ENCODE measurements at regions not wholly inside any gene's neighbourhood (a gene's known extent, or its start where the extent isn't known, plus 50 kb on each side); places are given as distances from the start of the nearest gene placed in this dataset.

DNA sequence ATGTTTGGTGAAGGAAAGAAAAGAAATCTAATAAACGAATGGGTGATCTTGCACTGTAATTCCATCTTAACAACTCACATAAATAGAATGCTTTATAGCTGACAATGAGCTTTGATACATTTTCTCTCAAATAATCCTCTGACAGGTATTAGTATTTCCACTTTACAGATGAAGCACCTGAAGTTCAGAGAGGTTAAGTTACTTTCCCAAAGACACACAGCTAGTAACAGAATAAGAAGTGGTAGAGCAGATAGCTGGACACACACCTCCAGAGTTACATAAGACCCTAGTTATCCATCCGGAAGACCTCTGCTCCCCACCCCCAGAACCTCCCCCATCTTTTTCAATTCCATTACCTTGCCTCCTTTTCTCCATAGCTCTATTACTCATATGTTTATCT, 213.3 kb upstream of the ZC3H12A start:
- Histone ChIP-seq H3K9me3 (peaks cover 0 to 13% (median 5%) of the 10 kb centered on the region in 4 donors), H3K4me1 (no peaks in the 10 kb centered on the region), H3K27ac (no peak overlapping the region), H3K4me3 (no peak overlapping the region), H3K27me3 (peaks cover 0 to 80% (median 35%) of the 10 kb centered on the region in 3 donors), H3K36me3 (no peaks in the 10 kb centered on the region)
- DNase-seq = no peak
- 57 to 74% (median 69%) methylated on average over 2 of the region's 2 CpGs for WGBS, 5 donors
- intact Hi-C loops (cut with DNase I; ENCODE audit: low total_unique reads) = no loop called here
- TF ChIP-seq EP300 (IDR thresholded peaks at IDR 0.05) (no peak), POLR2AphosphoS5 (IDR thresholded peaks at IDR 0.05) (no peak), POLR2A (IDR thresholded peaks at IDR 0.05) (no peak)

DNA sequence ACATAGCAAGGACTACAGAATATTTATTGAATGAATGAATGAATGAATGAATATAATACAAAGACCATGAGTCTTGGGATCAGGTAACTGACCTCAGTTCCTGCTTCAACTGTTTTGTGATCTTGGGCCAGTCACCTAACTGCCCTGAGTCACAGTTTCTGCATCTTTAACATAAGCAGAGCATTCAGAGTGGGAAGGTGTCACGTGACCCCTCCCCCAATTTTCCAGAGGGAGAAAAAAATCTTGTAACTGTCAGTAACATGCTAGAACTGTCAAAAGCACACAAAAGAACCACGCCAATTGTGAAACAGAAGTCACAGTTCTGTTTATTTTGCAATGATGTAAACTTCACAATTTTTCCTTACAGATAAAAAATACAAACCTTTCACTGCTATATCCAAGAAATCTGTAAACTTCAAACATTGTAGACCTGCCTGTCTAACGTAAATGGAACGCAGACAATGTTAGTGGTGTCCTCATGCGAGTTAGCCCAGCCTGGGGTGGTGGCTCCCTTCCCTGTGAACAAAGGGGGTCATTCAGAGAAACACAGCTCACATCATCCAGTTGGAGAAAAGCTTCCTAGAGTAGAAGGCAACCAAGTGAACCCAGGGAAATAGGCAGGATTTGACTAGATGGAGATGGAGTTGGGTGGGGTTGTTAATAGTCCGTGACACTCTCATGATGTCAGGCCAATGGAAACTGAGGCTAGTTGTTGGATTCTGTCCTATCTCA, 211.8 kb upstream of the ZC3H12A start:
- H3K27me3 ChIP-seq = peaks cover 0 to 67% (median 26%) of the 10 kb centered on the region in 3 donors
- intact Hi-C loops (cut with DNase I; ENCODE audit: low total_unique reads) = no loop called here
- DNase-seq = no peak
- no peak for TF ChIP-seq POLR2AphosphoS5 (IDR thresholded peaks at IDR 0.05)
- no peak for TF ChIP-seq POLR2A (IDR thresholded peaks at IDR 0.05)
- H3K4me1 ChIP-seq = no peaks in the 10 kb centered on the region
- H3K36me3 ChIP-seq = no peaks in the 10 kb centered on the region
- peaks cover 0 to 13% (median 5%) of the 10 kb centered on the region in 4 donors for H3K9me3 ChIP-seq
- no peak overlapping the region for H3K4me3 ChIP-seq
- no peak overlapping the region for H3K27ac ChIP-seq
- WGBS, 5 donors = 31 to 50% (median 43%) methylated on average over 6 of the region's 6 CpGs

DNA sequence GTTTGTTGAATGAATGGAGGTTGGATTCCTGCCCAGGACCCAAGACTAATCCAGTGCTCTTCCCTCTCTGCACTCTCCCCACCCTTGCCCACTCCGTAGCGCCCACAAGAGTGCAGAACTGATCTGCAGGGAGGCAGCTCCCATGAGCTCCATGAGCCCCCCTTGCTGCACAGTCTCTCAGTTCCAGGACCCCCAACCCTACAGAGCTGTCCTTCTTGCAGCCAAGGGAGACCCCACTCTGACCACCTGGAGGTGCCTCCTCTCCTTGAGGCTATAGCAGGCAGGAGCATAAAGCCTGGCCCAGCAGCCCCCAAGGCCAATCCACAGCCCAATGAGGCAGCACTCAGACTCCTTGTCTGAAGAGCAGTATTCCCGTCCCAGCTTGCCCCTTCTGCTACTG, 209.2 kb upstream of the ZC3H12A start:
- H3K27ac ChIP-seq = no peak overlapping the region
- no peaks in the 10 kb centered on the region for H3K36me3 ChIP-seq
- peaks cover 0 to 49% (median 11%) of the 10 kb centered on the region in 3 donors for H3K27me3 ChIP-seq
- no peak overlapping the region for H3K4me3 ChIP-seq
- no peaks in the 10 kb centered on the region for H3K4me1 ChIP-seq
- TF ChIP-seq EP300 (IDR thresholded peaks at IDR 0.05) (no peak), POLR2A (IDR thresholded peaks at IDR 0.05) (no peak), POLR2AphosphoS5 (IDR thresholded peaks at IDR 0.05) (no peak)
- TF ChIP-seq, protein P1, sequence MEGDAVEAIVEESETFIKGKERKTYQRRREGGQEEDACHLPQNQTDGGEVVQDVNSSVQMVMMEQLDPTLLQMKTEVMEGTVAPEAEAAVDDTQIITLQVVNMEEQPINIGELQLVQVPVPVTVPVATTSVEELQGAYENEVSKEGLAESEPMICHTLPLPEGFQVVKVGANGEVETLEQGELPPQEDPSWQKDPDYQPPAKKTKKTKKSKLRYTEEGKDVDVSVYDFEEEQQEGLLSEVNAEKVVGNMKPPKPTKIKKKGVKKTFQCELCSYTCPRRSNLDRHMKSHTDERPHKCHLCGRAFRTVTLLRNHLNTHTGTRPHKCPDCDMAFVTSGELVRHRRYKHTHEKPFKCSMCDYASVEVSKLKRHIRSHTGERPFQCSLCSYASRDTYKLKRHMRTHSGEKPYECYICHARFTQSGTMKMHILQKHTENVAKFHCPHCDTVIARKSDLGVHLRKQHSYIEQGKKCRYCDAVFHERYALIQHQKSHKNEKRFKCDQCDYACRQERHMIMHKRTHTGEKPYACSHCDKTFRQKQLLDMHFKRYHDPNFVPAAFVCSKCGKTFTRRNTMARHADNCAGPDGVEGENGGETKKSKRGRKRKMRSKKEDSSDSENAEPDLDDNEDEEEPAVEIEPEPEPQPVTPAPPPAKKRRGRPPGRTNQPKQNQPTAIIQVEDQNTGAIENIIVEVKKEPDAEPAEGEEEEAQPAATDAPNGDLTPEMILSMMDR (IDR thresholded peaks at IDR 0.05) = no peak
- H3K9me3 ChIP-seq = peaks cover 0 to 13% (median 5%) of the 10 kb centered on the region in 4 donors
- intact Hi-C loops (cut with DNase I; ENCODE audit: low total_unique reads) = no loop called here
- WGBS, 5 donors = 67 to 88% (median 85%) methylated on average over 3 of the region's 3 CpGs
- DNase-seq = no peak

DNA sequence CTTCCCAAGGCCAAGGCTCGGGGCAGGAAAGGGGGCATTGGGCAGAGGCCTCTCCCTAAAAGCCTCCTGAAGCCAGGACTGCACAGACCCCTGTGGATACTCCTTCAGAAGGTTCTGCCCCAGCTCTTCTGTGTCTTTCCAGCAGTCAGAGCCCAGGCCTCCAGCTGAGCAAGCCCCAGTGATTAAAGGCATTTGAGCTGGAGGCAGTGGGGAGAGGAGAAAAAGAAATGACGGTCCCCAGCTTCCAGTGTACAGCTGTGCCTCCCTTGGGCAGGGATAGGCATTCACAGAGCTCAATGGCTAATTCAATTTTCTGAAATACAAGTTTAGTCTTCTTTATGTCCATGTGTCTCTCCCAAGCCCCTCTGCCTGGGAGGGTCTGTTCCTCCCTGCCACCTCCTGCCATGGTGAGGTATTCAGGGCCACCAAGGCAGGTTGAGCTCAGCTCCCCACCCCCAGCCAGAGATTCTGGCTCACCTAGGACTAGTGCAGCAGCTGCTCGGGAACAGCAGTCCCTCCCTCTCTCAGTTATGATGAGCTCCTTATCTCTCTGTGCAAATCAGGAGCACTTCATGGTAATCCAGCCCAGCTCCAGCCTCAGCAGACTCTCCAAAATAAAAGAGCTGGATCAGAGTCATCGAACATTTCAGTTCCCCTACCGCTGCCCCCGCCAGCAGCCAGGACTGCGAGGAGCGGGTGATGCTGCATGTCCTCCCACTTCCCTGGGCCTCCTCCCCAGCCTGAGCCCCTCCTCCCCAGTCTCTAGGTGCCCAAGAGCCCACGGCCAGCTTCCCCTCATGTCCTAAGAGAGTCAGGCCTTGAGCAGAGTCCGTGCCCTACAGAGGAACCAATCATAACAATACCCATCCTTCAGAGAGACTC, 208.4 kb upstream of the ZC3H12A start:
- WGBS, 5 donors = 46 to 61% (median 54%) methylated on average over 10 of the region's 10 CpGs
- Histone ChIP-seq H3K27me3 (peaks cover 0 to 51% (median 6%) of the 10 kb centered on the region in 3 donors), H3K4me3 (no peak overlapping the region), H3K36me3 (no peaks in the 10 kb centered on the region), H3K27ac (no peak overlapping the region), H3K4me1 (no peaks in the 10 kb centered on the region), H3K9me3 (peaks cover 0 to 13% (median 5%) of the 10 kb centered on the region in 4 donors)
- intact Hi-C loops (cut with DNase I; ENCODE audit: low total_unique reads) = no loop called here
- DNase-seq = no peak
- TF ChIP-seq POLR2AphosphoS5 (IDR thresholded peaks at IDR 0.05) = no peak
- TF ChIP-seq POLR2A (IDR thresholded peaks at IDR 0.05) = no peak

DNA sequence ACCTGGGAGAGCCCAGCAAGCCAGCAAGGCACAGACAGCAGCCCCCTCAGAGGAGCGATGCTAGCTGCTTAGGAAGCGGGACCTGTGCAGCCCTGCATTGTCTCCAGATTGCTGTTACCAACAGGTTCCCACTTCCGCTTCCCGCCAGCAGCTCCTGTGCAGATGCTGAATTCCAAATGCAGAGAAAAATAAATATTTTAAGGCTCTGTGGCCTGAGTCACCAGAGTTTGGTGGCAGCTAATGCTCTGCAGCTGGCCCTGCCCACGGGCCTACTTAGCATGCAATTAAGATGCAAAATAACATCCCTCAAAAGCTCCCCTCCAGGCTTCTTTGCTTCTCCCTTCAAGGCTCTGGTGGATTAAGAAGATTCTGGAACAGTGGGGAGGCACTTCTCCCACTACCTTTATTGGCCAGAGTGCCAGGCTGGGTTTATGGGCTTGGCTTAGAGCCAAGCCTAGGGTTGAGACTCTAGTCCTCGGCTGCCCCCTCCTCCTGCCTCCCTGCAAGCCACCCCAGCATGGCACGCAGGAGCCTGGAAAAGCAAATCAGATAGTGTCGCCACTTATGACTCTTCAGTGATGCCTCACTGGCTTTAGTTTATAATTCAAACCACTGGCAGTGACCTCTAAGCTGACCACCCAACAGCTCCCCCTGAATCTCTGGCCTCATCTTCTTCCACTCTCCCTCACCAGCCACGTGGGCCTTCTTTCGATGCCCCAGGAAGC, 207.1 kb upstream of the ZC3H12A start:
- Histone ChIP-seq H3K36me3 (no peaks in the 10 kb centered on the region), H3K27ac (no peak overlapping the region), H3K9me3 (peaks cover 0 to 13% (median 5%) of the 10 kb centered on the region in 4 donors), H3K27me3 (peaks cover 0 to 53% (median 6%) of the 10 kb centered on the region in 3 donors), H3K4me1 (no peaks in the 10 kb centered on the region), H3K4me3 (no peak overlapping the region)
- no peak for DNase-seq
- intact Hi-C loops (cut with DNase I; ENCODE audit: low total_unique reads) = no loop called here
- TF ChIP-seq POLR2A (IDR thresholded peaks at IDR 0.05) (no peak), EP300 (IDR thresholded peaks at IDR 0.05) (no peak), POLR2AphosphoS5 (IDR thresholded peaks at IDR 0.05) (no peak)
- TF ChIP-seq, protein P1 (IDR thresholded peaks at IDR 0.05) = no peak
- 58 to 67% (median 62%) methylated on average over 9 to 10 of the region's 10 CpGs for WGBS, 5 donors
